RWPE2 (cell line): ENCODE measurements at regions not wholly inside any gene's neighbourhood (a gene's known extent, or its start where the extent isn't known, plus 50 kb on each side); places are given as distances from the start of the nearest gene placed in this dataset.
A peak's percentile ranks its signal among the peaks of the same experiment; 100 is the strongest.

ENCODE experiments used
- ATAC-seq: fragments of 200-7000 bp; cut with Tn5 transposase; 3 replicates; pipeline ENCODE4 v1.9.1; 2021; ENCODE audit warnings: low read depth
- DNase-seq: peaks from one replicate; pipeline ENCODE4 v3.0.0-alpha.2; 2020; ENCODE audit warnings: low spot score
- H3K27ac ChIP-seq: fragments of 450-650 bp; 2 replicates; pipeline ENCODE4 v1.5.1; 2017; ENCODE audit warnings: mild to moderate bottlenecking; ENCODE audit not compliant: poor library complexity, severe bottlenecking
- H3K27me3 ChIP-seq: fragments of 250-450 bp; sonication (Bioruptor Pico); 2 replicates; pipeline ENCODE4 v1.5.1; 2021; ENCODE audit warnings: mild to moderate bottlenecking, moderate library complexity; ENCODE audit not compliant: insufficient read depth, poor library complexity, severe bottlenecking
- H3K36me3 ChIP-seq: fragments of 250-450 bp; sonication (Bioruptor Pico); 2 replicates; pipeline ENCODE4 v1.5.1; 2020; ENCODE audit warnings: low read depth, mild to moderate bottlenecking, moderate library complexity
- H3K4me1 ChIP-seq: fragments of 250-450 bp; sonication (Bioruptor Pico); 2 replicates; pipeline ENCODE4 v1.5.1; 2021; ENCODE audit warnings: mild to moderate bottlenecking, moderate library complexity; ENCODE audit not compliant: insufficient read depth, poor library complexity, severe bottlenecking
- H3K4me3 ChIP-seq: fragments of 250-450 bp; sonication (Bioruptor Pico); 2 replicates; pipeline ENCODE4 v1.5.1; 2021; ENCODE audit warnings: mild to moderate bottlenecking, moderate library complexity; ENCODE audit not compliant: severe bottlenecking
- H3K9me3 ChIP-seq: fragments of 250-450 bp; sonication (Bioruptor Pico); 2 replicates; pipeline ENCODE4 v1.5.1; 2021; ENCODE audit warnings: mild to moderate bottlenecking, moderate library complexity; ENCODE audit not compliant: severe bottlenecking
- CTCF ChIP-seq: fragments of 450-650 bp; IDR thresholded peaks from one replicate; pipeline ENCODE4 v1.5.1; 2017; ENCODE audit warnings: mild to moderate bottlenecking, moderate library complexity; ENCODE audit not compliant: poor library complexity, severe bottlenecking

- peaks cover 14% of the 10 kb centered on the region for H3K4me1 ChIP-seq
These were observed 56.3 kb downstream of the AGTR2 start for GRCh38 chrX:116226665-116227484.

GRCh38 chrX:116230130-116230898 is 59.8 kb downstream of the AGTR2 start:
- no peaks in the 10 kb centered on the region for H3K27me3 ChIP-seq
- no peak for DNase-seq
- H3K4me3 ChIP-seq: no peak overlapping the region
- no peaks in the 10 kb centered on the region for H3K9me3 ChIP-seq
- no peaks in the 10 kb centered on the region for H3K36me3 ChIP-seq
- no peak for TF ChIP-seq CTCF
- H3K27ac ChIP-seq: peak overlapping the region; percentile 81
- ATAC-seq: peak; percentile 32; the same call in 2 of the 3 replicates
- peaks cover 24% of the 10 kb centered on the region for H3K4me1 ChIP-seq

More at GRCh38 chrX:116226665-116227484, 56.3 kb downstream of the AGTR2 start:
- no peak for TF ChIP-seq CTCF
- Histone ChIP-seq H3K9me3 (no peaks in the 10 kb centered on the region), H3K27me3 (no peaks in the 10 kb centered on the region), H3K27ac (no peak overlapping the region), H3K36me3 (no peaks in the 10 kb centered on the region), H3K4me3 (no peak overlapping the region)
- DNase-seq: no peak
- no peak for ATAC-seq

GRCh38 chrX:116232833-116233232 is 62.3 kb downstream of the AGTR2 start:
- Histone ChIP-seq H3K4me1 (peaks cover 24% of the 10 kb centered on the region), H3K27ac (peak overlapping the region; percentile 81), H3K4me3 (no peak overlapping the region), H3K27me3 (no peaks in the 10 kb centered on the region), H3K36me3 (no peaks in the 10 kb centered on the region), H3K9me3 (no peaks in the 10 kb centered on the region)
- DNase-seq: no peak
- ATAC-seq: peak; percentile 96
- TF ChIP-seq CTCF: no peak

GRCh38 chrX:116236666-116237065 is 66.1 kb downstream of the AGTR2 start:
- Histone ChIP-seq H3K27me3 (no peaks in the 10 kb centered on the region), H3K36me3 (no peaks in the 10 kb centered on the region), H3K4me3 (no peak overlapping the region), H3K9me3 (no peaks in the 10 kb centered on the region), H3K4me1 (peaks cover 38% of the 10 kb centered on the region), H3K27ac (no peak overlapping the region)
- no peak for DNase-seq
- no peak for TF ChIP-seq CTCF
- ATAC-seq: no peak

- TF ChIP-seq CTCF: no peak
- ATAC-seq (no peak), DNase-seq (no peak)
- H3K9me3 ChIP-seq: no peaks in the 10 kb centered on the region
- peak overlapping the region; percentile 78 for H3K27ac ChIP-seq
- no peaks in the 10 kb centered on the region for H3K36me3 ChIP-seq
- no peak overlapping the region for H3K4me3 ChIP-seq
- peaks cover 32% of the 10 kb centered on the region for H3K4me1 ChIP-seq
- no peaks in the 10 kb centered on the region for H3K27me3 ChIP-seq
These were observed 67.5 kb downstream of the AGTR2 start for GRCh38 chrX:116238093-116238492.
